ENCODE measurements at regions not wholly inside any gene's neighbourhood (a gene's known extent, or its start where the extent isn't known, plus 50 kb on each side); places are given as distances from the start of the nearest gene placed in this dataset.

DNA sequence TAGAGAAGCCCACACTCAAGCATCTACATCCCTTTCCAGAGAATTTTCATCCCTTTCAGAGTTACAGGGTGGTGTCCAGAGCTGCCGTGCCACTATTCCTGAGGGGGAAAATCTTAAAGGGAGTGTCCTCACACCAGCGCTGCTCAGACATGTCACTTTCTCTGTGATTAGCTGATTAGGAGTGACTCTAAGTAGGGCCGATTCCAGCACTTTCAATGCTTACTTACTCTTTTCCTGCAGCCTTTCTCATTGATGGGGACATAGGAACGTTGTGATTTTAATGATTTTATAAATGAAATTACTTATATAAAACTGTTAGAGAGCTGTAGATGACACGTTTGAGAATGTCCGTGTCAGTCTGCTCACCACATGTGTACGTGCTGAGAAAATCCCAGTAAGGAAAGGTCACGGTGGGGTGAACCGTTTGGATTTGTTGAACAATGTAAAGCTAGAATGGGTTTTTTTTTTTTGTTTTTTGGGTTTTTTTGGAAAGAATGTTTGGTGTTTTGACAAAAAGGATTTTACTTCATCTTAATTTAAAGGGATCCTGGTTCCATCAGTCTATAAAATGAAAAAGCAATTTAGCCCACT lies 56.6 kb upstream of the SPATA13 start:
- H3K4me1 ChIP-seq (ENCODE audit: insufficient read depth) = no peaks in the 10 kb centered on the region
- H3K27ac ChIP-seq = no peak overlapping the region
- H3K79me2 ChIP-seq = no peaks in the 10 kb centered on the region
- H3K9me3 ChIP-seq (ENCODE audit: low read depth) = no peaks in the 10 kb centered on the region
- no peak overlapping the region for H3K4me3 ChIP-seq
- H3K27me3 ChIP-seq = no peaks in the 10 kb centered on the region
- no peak overlapping the region for H3K4me2 ChIP-seq
- H3K36me3 ChIP-seq (replicated peaks; ENCODE audit: insufficient read depth, low read depth) = no peaks in the 10 kb centered on the region
- DNase-seq (ENCODE audit: low spot score) = no peak
- H3K9me2 ChIP-seq (replicated peaks; ENCODE audit: insufficient read depth) = no peaks in the 10 kb centered on the region
- H4K20me1 ChIP-seq (ENCODE audit: insufficient read depth, poor library complexity, severe bottlenecking) = no peaks in the 10 kb centered on the region
- H2AFZ ChIP-seq = no peak overlapping the region
- WGBS (ENCODE audit: low lambda C conversion rate, missing lambda C conversion rate) = 59% methylated on average over 9 of the region's 9 CpGs
- TF ChIP-seq, protein P1, sequence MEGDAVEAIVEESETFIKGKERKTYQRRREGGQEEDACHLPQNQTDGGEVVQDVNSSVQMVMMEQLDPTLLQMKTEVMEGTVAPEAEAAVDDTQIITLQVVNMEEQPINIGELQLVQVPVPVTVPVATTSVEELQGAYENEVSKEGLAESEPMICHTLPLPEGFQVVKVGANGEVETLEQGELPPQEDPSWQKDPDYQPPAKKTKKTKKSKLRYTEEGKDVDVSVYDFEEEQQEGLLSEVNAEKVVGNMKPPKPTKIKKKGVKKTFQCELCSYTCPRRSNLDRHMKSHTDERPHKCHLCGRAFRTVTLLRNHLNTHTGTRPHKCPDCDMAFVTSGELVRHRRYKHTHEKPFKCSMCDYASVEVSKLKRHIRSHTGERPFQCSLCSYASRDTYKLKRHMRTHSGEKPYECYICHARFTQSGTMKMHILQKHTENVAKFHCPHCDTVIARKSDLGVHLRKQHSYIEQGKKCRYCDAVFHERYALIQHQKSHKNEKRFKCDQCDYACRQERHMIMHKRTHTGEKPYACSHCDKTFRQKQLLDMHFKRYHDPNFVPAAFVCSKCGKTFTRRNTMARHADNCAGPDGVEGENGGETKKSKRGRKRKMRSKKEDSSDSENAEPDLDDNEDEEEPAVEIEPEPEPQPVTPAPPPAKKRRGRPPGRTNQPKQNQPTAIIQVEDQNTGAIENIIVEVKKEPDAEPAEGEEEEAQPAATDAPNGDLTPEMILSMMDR (IDR thresholded peaks at IDR 0.05; ENCODE audit: poor library complexity) = no peak
- TF ChIP-seq EZH2phosphoT487 (IDR thresholded peaks at IDR 0.05; ENCODE audit: low read depth, severe bottlenecking, unreplicated experiment) = no peak
- TF ChIP-seq EZH2 (IDR thresholded peaks at IDR 0.05; ENCODE audit: borderline replicate concordance) = no peak

DNA sequence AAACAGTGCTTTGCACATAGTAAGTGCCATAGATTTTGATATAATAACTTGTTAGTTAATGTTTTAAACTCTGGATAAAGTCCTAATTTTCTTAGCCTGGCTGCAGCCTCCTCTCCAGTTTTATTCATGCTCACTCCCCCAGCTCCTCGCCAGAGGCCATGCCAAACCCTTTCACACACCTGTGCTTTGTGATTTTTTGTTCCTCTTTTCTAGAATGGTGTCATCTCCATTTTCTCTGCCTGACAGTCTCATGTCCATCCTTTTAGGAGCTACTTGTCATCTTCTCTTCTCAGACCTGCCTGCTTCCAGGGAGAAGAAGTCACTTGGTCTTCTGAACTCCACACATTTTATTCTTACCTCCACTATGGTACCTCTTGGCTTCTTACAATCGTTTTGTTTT lies 55.8 kb upstream of the SPATA13 start:
- Histone ChIP-seq H4K20me1 (ENCODE audit: insufficient read depth, poor library complexity, severe bottlenecking) (no peaks in the 10 kb centered on the region), H3K27ac (no peak overlapping the region), H3K4me2 (no peak overlapping the region), H3K27me3 (no peaks in the 10 kb centered on the region), H2AFZ (no peak overlapping the region), H3K9me3 (ENCODE audit: low read depth) (no peaks in the 10 kb centered on the region), H3K79me2 (no peaks in the 10 kb centered on the region), H3K4me1 (ENCODE audit: insufficient read depth) (no peaks in the 10 kb centered on the region), H3K9me2 (replicated peaks; ENCODE audit: insufficient read depth) (no peaks in the 10 kb centered on the region), H3K36me3 (replicated peaks; ENCODE audit: insufficient read depth, low read depth) (no peaks in the 10 kb centered on the region), H3K4me3 (no peak overlapping the region)
- WGBS (ENCODE audit: low lambda C conversion rate, missing lambda C conversion rate) = 74% methylated on average over 2 of the region's 2 CpGs
- TF ChIP-seq EZH2phosphoT487 (IDR thresholded peaks at IDR 0.05; ENCODE audit: low read depth, severe bottlenecking, unreplicated experiment) = no peak
- TF ChIP-seq EZH2 (IDR thresholded peaks at IDR 0.05; ENCODE audit: borderline replicate concordance) = no peak
- DNase-seq (ENCODE audit: low spot score) = no peak

DNA sequence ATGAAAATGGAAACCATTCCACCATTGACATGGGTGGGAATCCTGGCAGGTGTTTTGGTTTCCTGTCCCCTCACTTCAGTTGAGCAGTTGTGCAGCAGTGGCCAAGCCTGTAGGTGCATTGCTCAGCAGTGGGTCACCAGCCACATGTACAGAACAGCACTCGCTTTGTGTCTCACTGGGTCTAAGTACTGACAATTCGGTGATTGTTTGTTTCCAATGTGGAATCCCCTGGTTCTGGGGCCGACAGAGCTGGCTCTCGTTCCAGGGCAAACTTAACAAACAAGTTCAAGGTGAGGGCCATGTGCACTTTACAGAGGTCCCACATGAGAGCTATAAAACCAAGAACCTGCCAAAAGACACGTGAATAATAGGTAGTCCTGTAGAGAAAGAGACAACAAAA lies 54.1 kb upstream of the SPATA13 start:
- no peaks in the 10 kb centered on the region for H3K4me1 ChIP-seq (ENCODE audit: insufficient read depth)
- no peaks in the 10 kb centered on the region for H3K27me3 ChIP-seq
- no peaks in the 10 kb centered on the region for H3K9me3 ChIP-seq (ENCODE audit: low read depth)
- H3K79me2 ChIP-seq = no peaks in the 10 kb centered on the region
- H3K4me2 ChIP-seq = no peak overlapping the region
- no peaks in the 10 kb centered on the region for H4K20me1 ChIP-seq (ENCODE audit: insufficient read depth, poor library complexity, severe bottlenecking)
- TF ChIP-seq EZH2phosphoT487 (IDR thresholded peaks at IDR 0.05; ENCODE audit: low read depth, severe bottlenecking, unreplicated experiment) (no peak), EZH2 (IDR thresholded peaks at IDR 0.05; ENCODE audit: borderline replicate concordance) (no peak)
- TF ChIP-seq, protein P1 (IDR thresholded peaks at IDR 0.05; ENCODE audit: poor library complexity) = no peak
- no peaks in the 10 kb centered on the region for H3K9me2 ChIP-seq (replicated peaks; ENCODE audit: insufficient read depth)
- H2AFZ ChIP-seq = no peak overlapping the region
- no peak overlapping the region for H3K27ac ChIP-seq
- DNase-seq (ENCODE audit: low spot score) = no peak
- WGBS (ENCODE audit: low lambda C conversion rate, missing lambda C conversion rate) = 68% methylated on average over 5 of the region's 5 CpGs
- no peaks in the 10 kb centered on the region for H3K36me3 ChIP-seq (replicated peaks; ENCODE audit: insufficient read depth, low read depth)
- no peak overlapping the region for H3K4me3 ChIP-seq

DNA sequence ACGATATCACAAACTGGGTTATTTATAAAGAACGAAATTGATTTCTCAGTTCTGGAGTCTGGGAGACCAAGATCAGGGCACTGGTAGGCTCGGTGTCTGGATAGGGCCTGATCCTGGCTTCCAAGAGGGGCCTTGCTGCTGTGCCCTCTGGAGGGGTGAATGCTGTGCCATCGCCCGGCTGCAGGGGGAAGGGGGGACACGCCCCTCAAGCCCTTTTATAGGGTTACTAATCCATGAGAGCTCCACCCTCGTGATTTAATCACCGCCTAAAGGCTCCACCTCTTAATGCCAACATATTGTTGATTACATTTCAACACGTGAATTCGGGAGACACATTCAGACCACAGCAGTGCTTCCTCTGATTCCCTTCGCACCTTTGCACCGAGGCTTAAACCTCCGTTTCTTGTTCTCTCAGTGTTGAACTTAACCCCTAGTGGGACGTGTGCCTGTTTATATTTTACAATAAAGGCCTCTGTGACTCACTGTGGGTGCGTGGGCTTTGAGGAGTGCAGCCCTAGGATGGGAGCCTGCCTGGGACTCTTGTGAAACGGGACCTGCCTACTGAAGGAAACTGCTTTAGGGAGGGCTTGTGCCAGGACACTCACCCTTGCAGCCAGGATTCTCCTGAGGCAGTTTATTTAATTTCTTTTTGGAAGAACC lies 52.4 kb upstream of the SPATA13 start:
- WGBS (ENCODE audit: low lambda C conversion rate, missing lambda C conversion rate) = 70% methylated on average over 16 of the region's 16 CpGs
- H3K4me2 ChIP-seq = no peak overlapping the region
- H3K27ac ChIP-seq = no peak overlapping the region

More for the DNA sequence above, 52.4 kb upstream of the SPATA13 start:
- Histone ChIP-seq H3K4me3 (no peak overlapping the region), H4K20me1 (ENCODE audit: insufficient read depth, poor library complexity, severe bottlenecking) (no peaks in the 10 kb centered on the region), H2AFZ (no peak overlapping the region), H3K9me3 (ENCODE audit: low read depth) (no peaks in the 10 kb centered on the region), H3K27me3 (no peaks in the 10 kb centered on the region), H3K9me2 (replicated peaks; ENCODE audit: insufficient read depth) (no peaks in the 10 kb centered on the region), H3K36me3 (replicated peaks; ENCODE audit: insufficient read depth, low read depth) (no peaks in the 10 kb centered on the region), H3K4me1 (ENCODE audit: insufficient read depth) (no peaks in the 10 kb centered on the region), H3K79me2 (no peaks in the 10 kb centered on the region)
- TF ChIP-seq EZH2 (IDR thresholded peaks at IDR 0.05; ENCODE audit: borderline replicate concordance) = no peak
- TF ChIP-seq, protein P1 (IDR thresholded peaks at IDR 0.05; ENCODE audit: poor library complexity) = no peak
- TF ChIP-seq EZH2phosphoT487 (IDR thresholded peaks at IDR 0.05; ENCODE audit: low read depth, severe bottlenecking, unreplicated experiment) = no peak
- DNase-seq (ENCODE audit: low spot score) = no peak

All from hepatocyte (in vitro differentiated cells).